ENCODE measurements at regions not wholly inside any gene's neighbourhood (a gene's known extent, or its start where the extent isn't known, plus 50 kb on each side); places are given as distances from the start of the nearest gene placed in this dataset.

- Histone ChIP-seq H3K27ac (no peak overlapping the region), H3K27me3 (no peaks in the 10 kb centered on the region), H3K4me3 (no peak overlapping the region), H3K36me3 (no peaks in the 10 kb centered on the region), H3K4me1 (ENCODE audit: low read depth) (no peaks in the 10 kb centered on the region), H3K9me3 (ENCODE audit: low read depth) (no peaks in the 10 kb centered on the region)
- DNase-seq (ENCODE audit: low read depth in 1 of 2, low spot score in 1 of 2) = no peak
- TF ChIP-seq CTCF (IDR thresholded peaks at IDR 0.05; ENCODE audit: low read depth, low read length) = no peak
Measured at GRCh38 chr12:115325858-115326257, 641.9 kb upstream of the TBX3 start.

GRCh38 chr12:115324949-115325593, 641.1 kb upstream of the TBX3 start:
- H3K27ac ChIP-seq = no peak overlapping the region
- H3K4me3 ChIP-seq = no peak overlapping the region
- H3K9me3 ChIP-seq (ENCODE audit: low read depth) = no peaks in the 10 kb centered on the region
- no peak for TF ChIP-seq CTCF (IDR thresholded peaks at IDR 0.05; ENCODE audit: low read depth, low read length)
- no peaks in the 10 kb centered on the region for H3K4me1 ChIP-seq (ENCODE audit: low read depth)
- no peak for DNase-seq (ENCODE audit: low read depth in 1 of 2, low spot score in 1 of 2)
- no peaks in the 10 kb centered on the region for H3K27me3 ChIP-seq
- no peaks in the 10 kb centered on the region for H3K36me3 ChIP-seq

DNA sequence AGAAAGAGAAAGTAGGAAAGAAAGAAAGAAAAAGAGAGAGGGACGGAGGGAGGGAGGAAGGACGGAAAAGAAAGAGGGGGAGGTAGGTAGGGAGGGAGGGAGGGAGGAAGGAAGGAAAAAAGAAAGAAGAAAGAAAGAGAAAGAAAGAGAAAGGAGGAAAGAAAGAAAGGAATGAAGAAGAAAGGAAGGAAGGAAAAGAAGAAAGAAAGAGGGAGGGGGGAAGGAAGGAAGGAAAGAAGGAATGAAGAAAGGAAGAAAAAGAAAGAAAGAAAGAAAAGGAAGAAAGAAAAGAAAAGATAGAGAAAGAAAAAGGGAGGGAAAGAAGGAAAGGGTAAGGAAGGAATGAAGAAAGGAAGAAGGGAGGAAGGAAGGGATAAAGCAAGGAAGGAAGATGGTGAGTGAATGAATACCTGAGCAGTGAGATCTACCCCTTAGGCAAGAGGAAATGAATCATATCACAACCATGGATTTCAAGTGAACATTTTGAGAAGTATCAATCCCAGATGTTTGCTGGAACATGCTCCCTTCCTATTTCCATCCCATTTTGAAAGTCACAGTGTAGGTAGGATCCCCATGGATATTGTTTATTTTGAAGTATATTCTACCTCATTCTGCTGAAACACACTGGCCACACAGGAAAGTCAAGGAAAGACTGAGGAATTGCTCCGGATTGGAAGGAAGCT, 639.4 kb upstream of the TBX3 start:
- Histone ChIP-seq H3K9me3 (ENCODE audit: low read depth) (no peaks in the 10 kb centered on the region), H3K36me3 (no peaks in the 10 kb centered on the region), H3K27ac (no peak overlapping the region), H3K27me3 (no peaks in the 10 kb centered on the region), H3K4me3 (no peak overlapping the region), H3K4me1 (ENCODE audit: low read depth) (no peaks in the 10 kb centered on the region)
- no peak for TF ChIP-seq CTCF (IDR thresholded peaks at IDR 0.05; ENCODE audit: low read depth, low read length)
- peak in 1 of 2 donors; percentile 18 for DNase-seq (ENCODE audit: low read depth in 1 of 2, low spot score in 1 of 2)

DNA sequence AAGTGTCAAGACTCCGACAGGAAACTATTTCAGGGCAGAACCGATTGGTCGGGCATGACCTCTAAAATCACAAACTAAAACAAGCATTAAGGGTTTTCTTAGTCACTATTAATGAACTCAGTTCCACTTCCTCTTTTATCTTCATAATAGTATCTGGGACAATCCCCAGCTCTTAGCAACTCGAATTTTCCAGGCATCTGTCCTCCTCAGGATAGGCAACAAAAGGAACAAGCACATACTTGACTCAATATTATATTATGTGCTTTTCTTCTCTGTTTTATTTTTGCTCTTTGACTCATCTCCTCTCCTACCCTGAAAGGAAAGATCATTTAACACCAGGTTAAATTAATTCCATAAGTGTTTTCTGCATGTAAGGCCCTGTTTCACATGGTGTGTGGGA, 638.3 kb upstream of the TBX3 start:
- no peak for TF ChIP-seq CTCF (IDR thresholded peaks at IDR 0.05; ENCODE audit: low read depth, low read length)
- no peaks in the 10 kb centered on the region for H3K9me3 ChIP-seq (ENCODE audit: low read depth)
- no peak overlapping the region for H3K27ac ChIP-seq
- peak in 1 of 2 donors; percentile 31 for DNase-seq (ENCODE audit: low read depth in 1 of 2, low spot score in 1 of 2)
- H3K36me3 ChIP-seq = no peaks in the 10 kb centered on the region
- H3K4me3 ChIP-seq = no peak overlapping the region
- H3K27me3 ChIP-seq = no peaks in the 10 kb centered on the region
- no peaks in the 10 kb centered on the region for H3K4me1 ChIP-seq (ENCODE audit: low read depth)

GRCh38 chr12:115320967-115321366, 637.0 kb upstream of the TBX3 start:
- Histone ChIP-seq H3K4me3 (no peak overlapping the region), H3K36me3 (no peaks in the 10 kb centered on the region), H3K9me3 (ENCODE audit: low read depth) (no peaks in the 10 kb centered on the region), H3K4me1 (ENCODE audit: low read depth) (no peaks in the 10 kb centered on the region), H3K27me3 (no peaks in the 10 kb centered on the region), H3K27ac (no peak overlapping the region)
- peak in 1 of 2 donors; percentile 12 for DNase-seq (ENCODE audit: low read depth in 1 of 2, low spot score in 1 of 2)
- TF ChIP-seq CTCF (IDR thresholded peaks at IDR 0.05; ENCODE audit: low read depth, low read length) = no peak
